ENCODE measurements at regions not wholly inside any gene's neighbourhood (a gene's known extent, or its start where the extent isn't known, plus 50 kb on each side); places are given as distances from the start of the nearest gene placed in this dataset.

DNA sequence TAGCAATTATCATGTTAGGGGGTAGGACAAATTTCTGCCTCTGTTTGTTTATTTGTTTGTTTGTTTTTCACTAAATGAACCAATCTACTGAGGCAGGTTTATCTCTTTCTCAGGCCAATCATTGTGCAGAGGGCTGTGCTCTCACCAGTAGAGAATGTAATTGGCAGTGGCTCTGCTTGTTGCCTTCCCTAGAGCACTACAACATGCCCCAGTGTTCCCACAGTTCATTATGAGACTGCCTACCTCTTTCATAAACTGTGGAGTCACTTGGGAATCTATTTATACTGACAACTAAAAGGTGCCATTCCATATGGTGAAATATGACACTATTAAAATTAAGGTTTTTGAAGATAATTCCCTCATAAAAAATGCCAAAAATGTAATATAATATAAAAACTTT is 196.3 kb upstream of the ALCAM start:
- DNase-seq (ENCODE audit: low read depth) = no peak
- TF ChIP-seq MAX (IDR thresholded peaks at IDR 0.05; ENCODE audit: low read depth, low read length) = no peak
- TF ChIP-seq POLR2A (IDR thresholded peaks at IDR 0.05; ENCODE audit: extremely low read depth, insufficient read length) = no peak
- no peak for TF ChIP-seq CTCF (IDR thresholded peaks at IDR 0.05; ENCODE audit: low read depth, low read length)
- TF ChIP-seq MYC (IDR thresholded peaks at IDR 0.05; ENCODE audit: low read depth, low read length) = no peak
- H3K4me3 ChIP-seq (ENCODE audit: low read depth, low read length) = no peak overlapping the region

GRCh38 chr3:105174017-105174615 is 192.6 kb upstream of the ALCAM start:
- no peak for DNase-seq (ENCODE audit: low read depth)
- TF ChIP-seq CTCF (IDR thresholded peaks at IDR 0.05; ENCODE audit: low read depth, low read length) (no peak), POLR2A (IDR thresholded peaks at IDR 0.05; ENCODE audit: extremely low read depth, insufficient read length) (no peak), MAX (IDR thresholded peaks at IDR 0.05; ENCODE audit: low read depth, low read length) (no peak), MYC (IDR thresholded peaks at IDR 0.05; ENCODE audit: low read depth, low read length) (no peak)

DNA sequence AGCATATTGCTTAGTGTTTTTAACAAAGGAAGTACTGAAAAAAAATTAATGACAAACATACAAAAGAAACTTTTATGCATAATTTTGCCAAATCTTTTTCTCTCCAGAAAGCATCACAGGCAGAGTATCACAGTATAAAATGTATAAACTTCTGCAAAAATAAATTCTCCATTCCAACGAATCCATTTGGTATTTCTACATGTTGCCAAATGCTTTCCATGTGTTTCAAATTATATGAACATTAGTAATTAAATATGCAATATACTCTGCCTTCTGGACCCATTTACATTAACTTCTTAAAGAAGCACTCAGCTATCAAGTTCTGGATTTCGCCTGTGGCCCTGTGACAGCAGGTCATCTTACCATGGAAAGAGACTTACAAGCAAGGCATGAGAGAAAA is 189.1 kb upstream of the ALCAM start:
- TF ChIP-seq MYC (IDR thresholded peaks at IDR 0.05; ENCODE audit: low read depth, low read length) (no peak), MAX (IDR thresholded peaks at IDR 0.05; ENCODE audit: low read depth, low read length) (no peak), POLR2A (IDR thresholded peaks at IDR 0.05; ENCODE audit: extremely low read depth, insufficient read length) (no peak), CTCF (IDR thresholded peaks at IDR 0.05; ENCODE audit: low read depth, low read length) (no peak)
- H3K4me3 ChIP-seq (ENCODE audit: low read depth, low read length) = no peak overlapping the region

More at GRCh38 chr3:105174017-105174615, 192.6 kb upstream of the ALCAM start:
- no peak overlapping the region for H3K4me3 ChIP-seq (ENCODE audit: low read depth, low read length)

GRCh38 chr3:105187344-105187743 is 179.4 kb upstream of the ALCAM start:
- no peak for DNase-seq (ENCODE audit: low read depth)
- TF ChIP-seq MYC (IDR thresholded peaks at IDR 0.05; ENCODE audit: low read depth, low read length) (no peak), MAX (IDR thresholded peaks at IDR 0.05; ENCODE audit: low read depth, low read length) (no peak), CTCF (IDR thresholded peaks at IDR 0.05; ENCODE audit: low read depth, low read length) (no peak), POLR2A (IDR thresholded peaks at IDR 0.05; ENCODE audit: extremely low read depth, insufficient read length) (no peak)
- no peak overlapping the region for H3K4me3 ChIP-seq (ENCODE audit: low read depth, low read length)

More for the DNA sequence above, 189.1 kb upstream of the ALCAM start:
- DNase-seq (ENCODE audit: low read depth) = no peak

GRCh38 chr3:105195260-105195659 is 171.4 kb upstream of the ALCAM start:
- H3K4me3 ChIP-seq (ENCODE audit: low read depth, low read length) = no peak overlapping the region
- no peak for TF ChIP-seq MYC (IDR thresholded peaks at IDR 0.05; ENCODE audit: low read depth, low read length)
- no peak for TF ChIP-seq POLR2A (IDR thresholded peaks at IDR 0.05; ENCODE audit: extremely low read depth, insufficient read length)
- no peak for TF ChIP-seq CTCF (IDR thresholded peaks at IDR 0.05; ENCODE audit: low read depth, low read length)
- no peak for TF ChIP-seq MAX (IDR thresholded peaks at IDR 0.05; ENCODE audit: low read depth, low read length)
- no peak for DNase-seq (ENCODE audit: low read depth)

Data from NB4 (cell line).